Smooth muscle cell (in vitro differentiated cells): ENCODE measurements at regions not wholly inside any gene's neighbourhood (a gene's known extent, or its start where the extent isn't known, plus 50 kb on each side); places are given as distances from the start of the nearest gene placed in this dataset.

Experiments used
- DNase-seq: peaks from one replicate; lab custom pipeline; 2025; ENCODE audit not compliant: unreplicated experiment; lab: John Stamatoyannopoulos, UW
- H2AFZ ChIP-seq: fragments of 200-600 bp; sonication (generic); 2 replicates; pipeline ENCODE4 v1.6.0; 2016; ENCODE audit warnings: antibody characterized with exemption, low read depth, mild to moderate bottlenecking
- H3F3A ChIP-seq: fragments of 200-600 bp; sonication (generic); 2 replicates; pipeline ENCODE4 v1.6.0; 2017; ENCODE audit warnings: antibody characterized with exemption, low read depth
- H3K27ac ChIP-seq: fragments of 200-600 bp; sonication (generic); 2 replicates; pipeline ENCODE4 v1.5.1; 2016; ENCODE audit warnings: low read depth, mild to moderate bottlenecking
- H3K27me3 ChIP-seq: fragments of 200-600 bp; sonication (generic); 2 replicates; pipeline ENCODE4 v1.6.1; 2016; ENCODE audit warnings: low read depth, mild to moderate bottlenecking
- H3K36me3 ChIP-seq: fragments of 200-600 bp; sonication (generic); 2 replicates; pipeline ENCODE4 v1.5.1; 2016; ENCODE audit warnings: low read depth
- H3K4me1 ChIP-seq: fragments of 200-600 bp; sonication (generic); 2 replicates; pipeline ENCODE4 v1.5.1; 2016; ENCODE audit warnings: low read depth
- H3K4me2 ChIP-seq: fragments of 200-600 bp; sonication (generic); 2 replicates; pipeline ENCODE4 v1.6.0; 2016; ENCODE audit warnings: mild to moderate bottlenecking
- H3K4me3 ChIP-seq: fragments of 200-600 bp; sonication (generic); 2 replicates; pipeline ENCODE4 v1.5.1; 2016; ENCODE audit warnings: mild to moderate bottlenecking
- H3K79me2 ChIP-seq: fragments of 200-600 bp; sonication (generic); 2 replicates; pipeline ENCODE4 v1.6.0; 2016; ENCODE audit warnings: low read depth, mild to moderate bottlenecking
- H3K9ac ChIP-seq: fragments of 200-600 bp; sonication (generic); 2 replicates; pipeline ENCODE4 v1.6.0; 2016; ENCODE audit warnings: low read depth
- H3K9me3 ChIP-seq: fragments of 200-600 bp; sonication (generic); replicated peaks from 2 replicates; pipeline ENCODE4 v1.5.1; 2016; ENCODE audit warnings: low read depth
- H4K20me1 ChIP-seq: fragments of 200-600 bp; sonication (generic); 2 replicates; pipeline ENCODE4 v1.6.0; 2016; ENCODE audit warnings: low read depth
- CTCF ChIP-seq: fragments of 200-600 bp; sonication (generic); IDR thresholded peaks from 2 replicates; pipeline ENCODE4 v1.5.1; 2017; ENCODE audit warnings: borderline replicate concordance, mild to moderate bottlenecking, antibody characterized with exemption; ENCODE audit not compliant: insufficient read depth, poor library complexity, severe bottlenecking
- WGBS: methylation state at CpG from one replicate; pipeline ENCODE4 v1.1.7; 2016; ENCODE audit warnings: low lambda C conversion rate; 5-methylcytosine and 5-hydroxymethylcytosine counted together

GRCh38 chr3:20905210-20905805, 719.3 kb upstream of the SGO1 start:
- Histone ChIP-seq H3K36me3 (no peaks in the 10 kb centered on the region), H3F3A (no peaks in the 10 kb centered on the region), H3K27ac (no peak overlapping the region), H2AFZ (no peak overlapping the region), H3K4me1 (peaks cover 12% of the 10 kb centered on the region), H3K4me3 (no peak overlapping the region), H3K9me3 (no peaks in the 10 kb centered on the region), H4K20me1 (no peaks in the 10 kb centered on the region), H3K9ac (no peak overlapping the region), H3K4me2 (no peak overlapping the region), H3K79me2 (no peaks in the 10 kb centered on the region), H3K27me3 (no peaks in the 10 kb centered on the region)
- TF ChIP-seq CTCF, result no peak
- no peak for DNase-seq
- WGBS, result 71% methylated on average over 8 of the region's 8 CpGs

- Histone ChIP-seq H3K4me1 (peaks cover 12% of the 10 kb centered on the region), H3F3A (no peaks in the 10 kb centered on the region), H3K4me2 (no peak overlapping the region), H3K79me2 (no peaks in the 10 kb centered on the region), H3K4me3 (no peak overlapping the region), H3K27me3 (no peaks in the 10 kb centered on the region), H2AFZ (no peak overlapping the region), H3K27ac (no peak overlapping the region), H4K20me1 (no peaks in the 10 kb centered on the region), H3K36me3 (no peaks in the 10 kb centered on the region), H3K9ac (no peak overlapping the region), H3K9me3 (no peaks in the 10 kb centered on the region)
- no peak for DNase-seq
- WGBS, result 62% methylated on average over 3 of the region's 3 CpGs
- TF ChIP-seq CTCF, result no peak
Observed at GRCh38 chr3:20904671-20905070, 718.7 kb upstream of the SGO1 start.

- no peaks in the 10 kb centered on the region for H3K79me2 ChIP-seq
- no peak for TF ChIP-seq CTCF
- no peak overlapping the region for H3K4me2 ChIP-seq
- no peak overlapping the region for H2AFZ ChIP-seq
- 92% methylated on average over 2 of the region's 2 CpGs for WGBS
- H3K9me3 ChIP-seq, result no peaks in the 10 kb centered on the region
- no peaks in the 10 kb centered on the region for H3K36me3 ChIP-seq
- H3K4me1 ChIP-seq, result no peaks in the 10 kb centered on the region
- H3K4me3 ChIP-seq, result no peak overlapping the region
- H3K27me3 ChIP-seq, result no peaks in the 10 kb centered on the region
- DNase-seq, result no peak
- H3F3A ChIP-seq, result no peaks in the 10 kb centered on the region
- H3K27ac ChIP-seq, result no peak overlapping the region
- no peaks in the 10 kb centered on the region for H4K20me1 ChIP-seq
- H3K9ac ChIP-seq, result no peak overlapping the region
Observed at GRCh38 chr3:20898962-20899361, 713.0 kb upstream of the SGO1 start.

- H3K27me3 ChIP-seq, result no peaks in the 10 kb centered on the region
- no peaks in the 10 kb centered on the region for H4K20me1 ChIP-seq
- no peaks in the 10 kb centered on the region for H3K4me1 ChIP-seq
- H3K79me2 ChIP-seq, result no peaks in the 10 kb centered on the region
- TF ChIP-seq CTCF, result no peak
- H3K9ac ChIP-seq, result no peak overlapping the region
- H2AFZ ChIP-seq, result no peak overlapping the region
- WGBS, result 67% methylated on average over 2 of the region's 2 CpGs
- no peaks in the 10 kb centered on the region for H3K36me3 ChIP-seq
- H3K4me2 ChIP-seq, result no peak overlapping the region
- H3K4me3 ChIP-seq, result no peak overlapping the region
- H3K27ac ChIP-seq, result no peak overlapping the region
- no peaks in the 10 kb centered on the region for H3F3A ChIP-seq
- no peaks in the 10 kb centered on the region for H3K9me3 ChIP-seq
- no peak for DNase-seq
Observed at GRCh38 chr3:20890111-20890519, 704.1 kb upstream of the SGO1 start.
